Activated CD8-positive, alpha-beta memory T cell treated with anti-CD3 and anti-CD28 coated beads, Interleukin-2, amount 50 U/mL, for 24 hours (primary cell): ENCODE measurements at regions not wholly inside any gene's neighbourhood (a gene's known extent, or its start where the extent isn't known, plus 50 kb on each side); places are given as distances from the start of the nearest gene placed in this dataset.
A peak's percentile ranks its signal among the peaks of the same experiment; 100 is the strongest.
"Not testable (repeated sequence)": the region's sequence is repeated elsewhere in the genome, so short reads cannot be mapped to it uniquely, and the experiment has no call there.

ENCODE experiments used
- DNase-seq: peaks from one replicate; pipeline ENCODE4 v3.0.0-alpha.2; 2020; ENCODE audit errors: extremely low read depth

DNA sequence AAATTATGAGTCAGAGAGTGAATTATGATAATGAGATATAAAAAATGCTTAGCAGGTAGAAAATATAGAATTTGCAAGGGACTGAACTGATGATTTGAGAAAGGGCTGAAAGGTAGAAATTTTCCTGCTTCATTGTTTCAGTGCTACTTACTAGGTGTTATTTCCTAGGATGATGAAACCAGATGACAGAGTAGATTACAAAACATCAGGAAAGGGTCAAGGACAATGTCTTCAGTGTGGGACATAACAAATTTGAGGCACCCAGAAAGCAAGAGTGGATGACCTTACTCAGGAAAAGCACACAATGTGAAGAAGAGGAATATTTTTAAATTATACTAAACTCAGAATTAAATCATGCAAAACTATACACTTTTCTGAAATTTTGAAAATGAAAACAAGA, 102.1 kb downstream of the SHCBP1 start:
- DNase-seq, result no peak

GRCh38 chr16:46496701-46497100, 124.5 kb downstream of the SHCBP1 start:
- DNase-seq, result no peak

GRCh38 chr16:46482895-46483294, 138.3 kb downstream of the SHCBP1 start:
- DNase-seq, result no peak

GRCh38 chr16:46466239-46466638, 154.9 kb downstream of the SHCBP1 start:
- DNase-seq, result no peak

- not testable (repeated sequence) for DNase-seq
Measured at GRCh38 chr16:46454801-46455200, 166.4 kb downstream of the SHCBP1 start.

DNA sequence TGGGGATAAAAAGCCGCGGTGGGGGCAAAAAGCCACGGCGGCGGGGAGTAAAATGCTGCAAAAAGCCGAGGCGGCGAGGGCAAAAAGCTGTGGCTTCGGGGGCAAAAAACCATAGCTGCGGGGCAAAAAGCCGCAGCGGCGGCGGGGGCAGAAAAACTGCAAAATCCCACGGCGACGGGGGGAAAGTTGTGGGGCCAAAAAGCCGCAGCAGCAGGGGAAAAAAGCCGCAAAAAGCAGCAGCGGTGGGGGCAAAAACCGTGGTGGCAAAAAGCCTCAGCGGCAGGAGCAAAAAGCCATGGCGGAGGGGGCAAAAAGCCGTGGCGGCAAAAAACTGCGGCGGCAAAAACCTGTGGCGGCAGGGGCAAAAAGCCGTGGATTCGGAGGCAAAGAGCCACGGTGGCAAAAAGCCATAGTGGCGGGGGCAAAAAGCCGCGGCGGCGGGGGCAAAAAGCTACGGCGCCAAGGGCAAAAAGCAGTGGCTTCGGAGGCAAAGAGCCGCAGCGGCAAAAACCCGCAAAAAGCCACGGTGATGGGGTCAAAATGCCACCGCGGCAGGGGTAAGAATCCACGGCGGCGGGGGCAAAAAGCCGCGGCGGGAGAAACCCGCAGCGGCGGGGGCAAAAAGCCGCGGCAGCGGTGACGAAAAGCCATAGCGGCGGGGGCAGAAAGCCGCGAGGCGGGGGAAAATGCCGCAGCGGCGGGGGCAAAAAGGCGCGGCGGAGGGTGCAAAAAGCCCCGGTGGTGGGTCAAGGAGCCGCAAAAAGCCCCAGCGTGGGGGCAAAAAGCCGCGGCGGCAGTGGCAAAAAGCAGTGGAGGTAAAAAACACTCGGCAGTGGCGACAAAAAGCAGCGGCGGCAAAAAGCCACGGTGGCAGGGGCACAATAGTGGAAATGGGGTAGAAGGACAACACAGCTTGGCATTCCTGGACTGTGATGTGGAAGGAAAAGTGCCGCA, 192.8 kb downstream of the SHCBP1 start:
- DNase-seq, result no peak

DNA sequence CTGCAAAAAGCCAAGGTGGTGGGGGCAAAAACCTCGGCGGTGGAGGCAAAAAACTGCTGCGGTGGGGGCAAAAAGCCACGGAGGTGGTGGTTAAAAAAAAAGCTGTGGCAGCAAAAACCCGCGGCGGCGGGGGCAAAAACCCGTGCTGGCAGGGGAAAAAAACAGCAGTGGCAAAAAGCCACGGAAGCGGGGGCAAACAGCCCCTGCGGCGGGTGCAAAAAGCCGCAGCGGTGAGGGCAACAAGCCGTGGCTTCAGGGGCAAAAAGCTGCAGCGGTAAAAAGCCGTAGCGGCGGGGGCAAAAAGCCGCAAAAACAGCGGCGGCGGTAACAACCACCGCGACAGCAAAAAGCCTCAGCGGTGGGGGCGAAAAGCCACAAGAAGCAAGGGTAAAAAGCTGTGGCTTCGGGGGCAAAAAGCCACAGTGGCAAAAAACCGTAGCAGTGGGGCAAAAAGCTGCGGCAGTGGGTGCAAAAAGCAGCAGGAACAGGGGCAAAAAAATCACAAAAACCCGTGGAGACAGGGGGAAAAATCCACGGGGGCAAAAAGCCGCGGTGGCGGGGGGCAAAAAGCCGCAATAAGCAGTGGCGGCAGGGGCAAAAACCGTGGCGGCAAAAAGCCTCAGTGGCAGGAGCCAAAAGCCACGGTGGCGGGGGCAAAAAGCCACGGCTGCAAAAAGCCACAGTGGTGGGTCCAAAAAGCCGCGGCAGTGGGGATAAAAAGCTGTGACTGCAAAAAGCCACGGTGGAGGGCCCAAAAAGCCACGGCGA, 193.7 kb downstream of the SHCBP1 start:
- no peak for DNase-seq

GRCh38 chr16:46426336-46426735, 194.8 kb downstream of the SHCBP1 start:
- no peak for DNase-seq

GRCh38 chr16:46404028-46404427, 217.2 kb downstream of the SHCBP1 start:
- no peak for DNase-seq

DNA sequence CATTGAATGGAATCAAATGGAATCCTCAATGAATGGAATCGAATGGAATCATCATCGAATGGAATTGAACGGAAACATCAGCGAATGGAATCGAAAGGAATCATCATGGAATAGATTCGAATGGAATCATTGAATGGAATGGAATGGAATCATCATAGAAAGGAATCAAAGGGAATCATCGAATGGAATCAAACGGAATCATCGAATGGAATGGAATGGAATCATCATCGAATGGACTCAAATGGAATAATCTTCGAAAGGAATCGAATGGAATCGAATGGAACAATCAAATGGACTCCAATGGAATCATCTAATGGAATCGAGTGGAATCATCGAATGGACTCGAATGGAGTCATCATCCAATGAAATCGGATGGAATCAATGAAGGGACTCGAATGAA, 222.6 kb downstream of the SHCBP1 start:
- not testable (repeated sequence) for DNase-seq

DNA sequence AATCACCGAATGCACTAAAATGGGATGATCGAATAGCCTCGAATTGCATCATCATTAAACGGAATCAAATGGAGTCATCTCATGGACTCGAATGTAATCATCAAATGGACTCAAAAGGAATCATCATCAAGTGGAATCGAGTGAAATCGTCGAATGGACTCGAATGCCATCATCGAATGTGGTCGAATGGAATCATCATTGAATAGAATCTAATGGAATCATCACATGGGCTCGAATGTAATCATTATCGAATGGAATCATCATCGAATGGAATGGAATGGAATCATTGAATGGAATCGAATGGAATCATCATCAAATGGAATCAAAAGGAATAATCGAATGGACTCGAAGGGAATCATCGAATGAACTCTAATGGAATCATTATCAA, 224.3 kb downstream of the SHCBP1 start:
- not testable (repeated sequence) for DNase-seq

DNA sequence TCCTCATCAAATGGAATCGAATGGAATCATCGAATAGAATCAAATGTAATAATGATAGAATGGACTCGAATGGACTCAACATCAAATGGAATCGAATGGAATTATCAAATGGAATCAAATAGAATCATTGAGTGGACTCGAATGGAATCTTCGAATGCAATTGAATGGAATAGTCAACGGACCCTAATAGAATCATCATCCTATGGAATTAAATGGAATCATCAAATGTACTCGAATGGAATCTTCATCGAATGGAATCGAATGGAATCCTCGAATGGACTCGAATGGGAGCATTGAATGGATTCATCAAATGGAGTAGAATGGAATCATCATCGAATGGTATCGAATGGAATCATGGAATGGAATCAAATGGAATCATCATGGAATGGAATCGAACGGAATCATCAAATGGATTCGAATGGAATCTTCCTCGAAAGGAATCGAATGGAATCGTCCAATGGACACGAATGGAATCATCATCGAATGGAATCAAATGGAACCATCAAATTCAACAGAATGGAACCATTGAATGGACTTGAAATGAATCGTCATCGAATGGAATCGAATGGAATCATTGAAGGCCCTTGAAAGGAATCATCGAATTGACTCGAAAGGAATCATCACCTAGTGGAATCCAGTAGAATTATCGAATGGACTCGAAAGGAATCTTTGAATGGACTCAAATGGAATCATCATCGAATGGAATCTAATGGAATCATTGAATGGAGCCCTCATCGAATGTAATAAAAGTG, 224.9 kb downstream of the SHCBP1 start:
- DNase-seq, result not testable (repeated sequence)

DNA sequence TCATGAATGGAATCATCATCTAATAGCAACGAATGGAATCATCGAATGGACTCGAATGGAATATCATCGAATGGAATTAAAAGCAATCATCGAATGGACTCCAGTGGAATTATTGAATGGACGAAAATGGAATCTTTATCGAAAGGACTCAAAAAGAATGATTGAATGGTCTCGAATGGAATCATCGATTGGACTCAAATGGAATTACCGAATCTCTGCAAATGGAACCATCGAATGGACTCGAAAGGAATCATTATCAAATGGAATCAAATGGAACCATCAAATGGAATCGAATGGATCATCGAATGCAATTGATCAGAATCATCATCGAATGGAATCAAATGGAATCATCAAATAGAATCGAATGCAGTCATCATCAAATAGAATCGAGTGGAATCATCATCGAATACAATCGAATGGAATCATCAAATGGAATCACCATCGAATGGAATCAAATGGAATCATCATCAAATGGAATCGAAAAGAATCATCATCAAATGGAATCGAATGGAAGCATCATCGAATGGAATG, 225.7 kb downstream of the SHCBP1 start:
- DNase-seq, result not testable (repeated sequence)

DNA sequence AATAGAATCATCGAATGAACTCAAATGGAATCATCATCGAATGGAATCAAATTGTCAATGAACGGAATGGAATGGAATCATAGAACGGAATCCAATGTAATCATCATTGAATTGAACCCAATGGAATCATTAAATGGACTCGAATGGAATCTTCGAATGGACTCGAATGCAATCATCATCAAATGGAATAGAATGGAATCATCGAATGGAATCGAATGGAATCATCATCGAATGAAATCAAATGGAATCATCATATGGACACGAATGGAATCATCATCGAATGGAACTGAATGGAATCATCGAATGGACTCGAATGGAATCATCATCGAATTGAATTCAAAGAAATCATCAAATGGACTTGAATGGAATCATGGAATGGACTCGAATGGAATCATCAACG, 226.2 kb downstream of the SHCBP1 start:
- DNase-seq, result not testable (repeated sequence)

DNA sequence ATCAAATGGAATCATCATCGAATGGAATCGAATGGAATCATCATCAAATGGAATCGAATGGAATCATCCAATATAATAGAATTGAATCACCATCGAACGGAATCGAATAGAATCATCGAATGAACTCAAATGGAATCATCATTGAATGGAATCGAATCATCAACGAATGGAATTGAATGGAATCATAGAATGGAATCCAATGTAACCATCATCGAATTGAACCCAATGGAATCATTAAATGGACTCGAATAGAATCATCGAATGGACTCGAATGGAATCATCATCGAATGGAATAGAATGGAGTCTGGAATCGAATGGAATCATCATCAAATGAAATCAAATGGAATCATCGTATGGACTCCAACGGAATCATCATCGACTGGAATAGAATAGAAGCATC, 227.0 kb downstream of the SHCBP1 start:
- not testable (repeated sequence) for DNase-seq

DNA sequence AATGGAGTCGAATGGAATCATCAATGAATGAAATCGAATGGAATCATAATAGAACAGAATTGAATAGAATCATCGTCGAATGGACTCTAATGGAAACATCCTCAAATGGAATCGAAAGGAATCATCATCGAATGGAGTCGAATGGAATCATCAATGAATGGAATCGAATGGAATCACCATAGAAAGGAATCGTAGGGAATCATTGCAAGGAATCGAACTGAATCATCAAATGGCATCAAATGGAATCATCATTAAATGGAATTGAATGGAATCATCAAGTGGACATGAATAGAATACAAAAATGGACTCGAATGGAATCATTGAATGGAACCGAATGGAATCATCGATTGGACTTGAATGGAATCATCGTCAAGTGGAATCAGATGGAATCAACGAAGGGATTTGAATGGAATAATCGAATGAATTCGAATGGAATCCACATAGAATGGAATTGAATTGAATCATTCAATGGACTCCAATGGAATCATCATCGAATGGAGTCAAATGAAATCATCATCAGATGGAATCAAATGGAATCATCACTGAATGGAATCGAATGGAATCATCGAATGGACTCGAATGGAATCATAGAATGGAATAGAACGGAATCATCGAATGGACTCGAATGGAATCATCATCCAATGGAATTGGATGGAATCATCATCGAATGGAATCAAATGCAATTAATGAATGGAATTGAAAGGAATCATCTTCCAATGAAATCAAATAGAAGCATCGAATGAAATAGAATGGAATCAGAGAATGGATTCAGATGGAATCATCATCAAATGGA, 228.1 kb downstream of the SHCBP1 start:
- not testable (repeated sequence) for DNase-seq

GRCh38 chr16:46390660-46391462, 230.3 kb downstream of the SHCBP1 start:
- DNase-seq, result not testable (repeated sequence)

GRCh38 chr16:46389561-46390041, 231.6 kb downstream of the SHCBP1 start:
- DNase-seq, result peak; percentile 68

DNA sequence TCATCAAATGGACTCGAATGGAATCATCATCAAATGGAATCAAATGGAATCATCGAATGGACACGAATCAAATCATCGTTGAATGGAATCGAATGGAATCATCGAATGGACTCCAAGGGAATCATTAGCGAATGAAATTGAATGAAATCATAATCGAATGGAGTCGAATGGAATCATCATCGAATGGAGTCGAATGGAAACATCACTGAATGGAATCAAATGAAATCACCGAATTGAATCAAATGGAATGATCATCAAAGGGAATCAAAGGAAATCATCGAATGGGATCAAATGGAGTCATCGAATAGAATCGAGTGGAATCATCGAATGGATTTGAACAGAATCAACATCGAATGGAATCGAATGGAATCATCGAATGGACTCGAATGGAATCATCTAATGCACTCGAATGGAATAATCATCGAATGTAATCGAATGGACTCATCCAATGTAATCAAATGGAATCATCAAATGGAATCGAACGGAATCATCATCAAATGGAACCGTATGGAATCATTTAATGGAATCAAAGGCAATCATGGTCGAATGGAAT, 232.2 kb downstream of the SHCBP1 start:
- DNase-seq, result not testable (repeated sequence)

GRCh38 chr16:46388354-46388753, 232.8 kb downstream of the SHCBP1 start:
- DNase-seq, result not testable (repeated sequence)
